ENCODE measurements at regions not wholly inside any gene's neighbourhood (a gene's known extent, or its start where the extent isn't known, plus 50 kb on each side); places are given as distances from the start of the nearest gene placed in this dataset.

GRCh38 chr4:54806351-54806750, 148.6 kb downstream of the KIT start:
- in situ Hi-C loops (cut with MboI; ENCODE audit: low sequenced_read_pairs, unreplicated experiment): no loop called here
- DNase-seq (ENCODE audit: low spot score): no peak
- no peak for TF ChIP-seq CTCF (IDR thresholded peaks at IDR 0.05; ENCODE audit: borderline replicate concordance, control extremely low read depth, extremely low read depth, insufficient read depth, missing control alignments)

- in situ Hi-C loops (cut with MboI; ENCODE audit: low sequenced_read_pairs, unreplicated experiment): no loop called here
Observed at GRCh38 chr4:54802336-54802735, 144.6 kb downstream of the KIT start.

GRCh38 chr4:54800831-54801530, 143.2 kb downstream of the KIT start:
- in situ Hi-C loops (cut with MboI; ENCODE audit: low sequenced_read_pairs, unreplicated experiment): no loop called here
- no peak for TF ChIP-seq CTCF (IDR thresholded peaks at IDR 0.05; ENCODE audit: borderline replicate concordance, control extremely low read depth, extremely low read depth, insufficient read depth, missing control alignments)
- DNase-seq (ENCODE audit: low spot score): no peak

More at GRCh38 chr4:54802336-54802735, 144.6 kb downstream of the KIT start:
- TF ChIP-seq CTCF (IDR thresholded peaks at IDR 0.05; ENCODE audit: borderline replicate concordance, control extremely low read depth, extremely low read depth, insufficient read depth, missing control alignments): no peak
- no peak for DNase-seq (ENCODE audit: low spot score)

- DNase-seq (ENCODE audit: low spot score): no peak
- in situ Hi-C loops (cut with MboI; ENCODE audit: low sequenced_read_pairs, unreplicated experiment): no loop called here
- TF ChIP-seq CTCF (IDR thresholded peaks at IDR 0.05; ENCODE audit: borderline replicate concordance, control extremely low read depth, extremely low read depth, insufficient read depth, missing control alignments): no peak
Observed at GRCh38 chr4:54794579-54794978, 136.8 kb downstream of the KIT start.

- no peak for DNase-seq (ENCODE audit: low spot score)
- TF ChIP-seq CTCF (IDR thresholded peaks at IDR 0.05; ENCODE audit: borderline replicate concordance, control extremely low read depth, extremely low read depth, insufficient read depth, missing control alignments): no peak
- in situ Hi-C loops (cut with MboI; ENCODE audit: low sequenced_read_pairs, unreplicated experiment): no loop called here
Observed at GRCh38 chr4:54793856-54794422, 136.2 kb downstream of the KIT start.

All from GM13976 (cell line).